ENCODE measurements at regions not wholly inside any gene's neighbourhood (a gene's known extent, or its start where the extent isn't known, plus 50 kb on each side); places are given as distances from the start of the nearest gene placed in this dataset.
"Not testable (repeated sequence)": the region's sequence is repeated elsewhere in the genome, so short reads cannot be mapped to it uniquely, and the experiment has no call there.

- ATAC-seq, result no peak
- DNase-seq, result no peak
- intact Hi-C loops (cut with DNase I, micrococcal nuclease), result no loop called here
Observed at GRCh38 chr4:131430302-131430701, 1718.8 kb upstream of the PCDH10 start.

DNA sequence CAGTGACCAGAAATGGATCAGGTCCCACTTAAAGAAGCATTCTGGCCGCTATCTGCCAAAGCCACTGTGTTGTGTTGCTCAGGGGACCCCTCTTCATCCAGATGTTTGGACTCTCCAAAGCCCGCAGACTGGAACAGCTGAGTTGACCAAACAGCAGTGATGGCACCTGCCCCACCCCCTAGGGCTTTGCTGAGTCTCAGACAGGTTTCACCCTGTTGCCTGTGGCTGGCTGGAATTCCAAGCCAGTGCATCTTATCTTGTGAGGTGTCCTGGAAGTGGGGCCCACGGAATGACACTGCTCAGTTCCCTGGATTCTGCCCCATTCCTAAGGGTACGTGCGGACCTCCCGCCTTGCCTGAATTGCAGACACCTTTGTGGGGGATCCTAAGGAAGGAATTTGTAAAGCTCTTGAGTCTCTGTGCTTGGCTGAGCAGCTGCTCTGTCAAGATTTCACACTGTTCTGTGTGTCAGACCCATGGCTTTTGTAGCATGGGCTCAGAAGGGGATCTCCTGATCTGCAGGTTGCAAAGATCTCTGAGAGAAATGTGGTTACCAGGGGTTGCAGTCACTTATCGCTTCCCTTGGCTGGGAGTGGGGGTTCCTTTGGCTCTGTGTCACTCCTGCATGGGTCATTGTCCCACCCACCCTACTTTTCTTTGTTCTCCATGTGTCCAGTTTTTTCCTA lies 1707.9 kb upstream of the PCDH10 start:
- intact Hi-C loops (cut with DNase I, micrococcal nuclease), result no loop called here
- no peak for ATAC-seq
- no peak for DNase-seq

GRCh38 chr4:131447883-131448282 lies 1701.2 kb upstream of the PCDH10 start:
- DNase-seq (no peak), ATAC-seq (no peak)
- intact Hi-C loops (cut with DNase I, micrococcal nuclease), result no loop called here

- intact Hi-C loops (cut with DNase I, micrococcal nuclease), result no loop called here
- ATAC-seq (no peak), DNase-seq (no peak)
Observed at GRCh38 chr4:131450572-131451209, 1698.4 kb upstream of the PCDH10 start.

DNA sequence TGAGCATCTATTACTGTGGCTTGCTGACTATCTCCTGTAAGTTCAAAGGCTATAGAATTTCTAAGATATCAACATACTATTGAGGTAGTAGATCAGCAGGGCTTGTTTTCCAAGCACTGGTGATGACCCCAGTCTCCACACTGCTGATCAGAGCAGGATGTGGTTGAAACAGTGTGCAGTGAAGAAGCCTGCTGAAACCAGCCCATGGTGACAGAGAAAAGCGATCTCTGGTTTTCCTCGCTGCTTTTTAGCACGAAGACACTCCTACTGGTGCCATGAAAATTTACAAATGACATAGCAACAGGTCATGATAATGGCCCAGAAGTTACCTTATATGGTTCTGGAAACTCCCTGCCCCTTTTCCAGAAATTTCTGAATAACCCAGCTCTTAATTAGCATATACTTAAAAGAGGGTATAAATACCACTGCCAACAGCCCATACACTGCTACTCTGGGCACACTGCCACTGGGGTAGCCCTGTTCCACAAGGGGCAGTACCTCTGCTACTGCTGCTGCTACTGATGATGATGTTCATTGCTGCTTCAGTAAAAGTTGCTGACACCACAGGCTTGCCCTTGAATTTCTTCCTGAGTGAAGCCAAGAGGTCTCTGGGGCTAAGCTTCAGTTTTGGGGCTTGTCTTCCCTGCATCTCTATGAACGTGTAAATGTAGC lies 1689.5 kb upstream of the PCDH10 start:
- intact Hi-C loops (cut with DNase I, micrococcal nuclease), result no loop called here
- ATAC-seq (no peak), DNase-seq (no peak)

DNA sequence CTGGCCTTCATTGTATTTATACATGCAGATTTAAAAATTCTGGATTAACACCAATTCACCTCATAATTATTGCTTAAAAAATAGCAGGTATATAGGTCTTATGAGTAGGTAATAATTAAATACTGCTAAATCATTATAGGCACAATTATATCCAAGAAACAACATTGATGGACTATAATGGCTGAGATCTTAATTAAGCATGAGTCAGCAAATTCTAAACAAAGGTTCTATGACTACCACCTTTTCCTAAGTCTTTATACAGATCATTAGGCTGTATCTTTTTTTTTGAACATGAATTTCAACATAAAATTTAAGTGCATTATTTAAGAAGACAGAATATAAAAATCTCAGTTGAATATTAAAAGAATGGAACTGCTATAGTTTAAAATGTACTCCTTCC lies 1678.7 kb upstream of the PCDH10 start:
- intact Hi-C loops (cut with DNase I, micrococcal nuclease), result no loop called here
- ATAC-seq (no peak), DNase-seq (no peak)

- intact Hi-C loops (cut with DNase I, micrococcal nuclease), result no loop called here
- no peak for ATAC-seq
- no peak for DNase-seq
Observed at GRCh38 chr4:131488772-131489171, 1660.3 kb upstream of the PCDH10 start.

- DNase-seq; ATAC-seq; intact Hi-C loops (cut with DNase I, micrococcal nuclease): not testable (repeated sequence)
Observed at GRCh38 chr4:131496211-131496610, 1652.9 kb upstream of the PCDH10 start.

GRCh38 chr4:131499141-131499873 lies 1649.8 kb upstream of the PCDH10 start:
- intact Hi-C loops (cut with DNase I, micrococcal nuclease), result no loop called here
- DNase-seq (no peak), ATAC-seq (no peak)

DNA sequence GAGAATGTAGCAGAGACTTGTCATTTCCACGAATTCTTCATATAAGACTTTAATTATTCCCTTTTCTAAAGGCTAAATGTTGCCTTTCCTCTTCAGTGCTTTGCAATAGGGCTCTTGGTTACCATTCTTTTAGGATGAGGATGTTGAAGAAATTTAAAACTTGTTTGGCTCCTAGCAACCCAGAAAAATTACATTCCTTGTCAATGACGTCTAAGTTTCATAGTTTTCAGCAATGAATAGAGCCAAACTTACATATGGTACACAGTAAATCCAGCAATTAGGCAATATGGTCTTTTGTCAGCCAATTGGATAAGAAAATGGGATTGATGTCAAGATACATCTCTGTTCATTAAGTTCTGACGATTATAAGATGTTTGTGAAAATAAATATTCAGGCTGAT lies 1639.6 kb upstream of the PCDH10 start:
- intact Hi-C loops (cut with DNase I, micrococcal nuclease), result no loop called here
- ATAC-seq (no peak), DNase-seq (no peak)

- DNase-seq (no peak), ATAC-seq (no peak)
- intact Hi-C loops (cut with DNase I, micrococcal nuclease), result no loop called here
Observed at GRCh38 chr4:131526686-131527085, 1622.4 kb upstream of the PCDH10 start.

GRCh38 chr4:131531087-131531486 lies 1618.0 kb upstream of the PCDH10 start:
- DNase-seq (no peak), ATAC-seq (no peak)
- intact Hi-C loops (cut with DNase I, micrococcal nuclease), result no loop called here

DNA sequence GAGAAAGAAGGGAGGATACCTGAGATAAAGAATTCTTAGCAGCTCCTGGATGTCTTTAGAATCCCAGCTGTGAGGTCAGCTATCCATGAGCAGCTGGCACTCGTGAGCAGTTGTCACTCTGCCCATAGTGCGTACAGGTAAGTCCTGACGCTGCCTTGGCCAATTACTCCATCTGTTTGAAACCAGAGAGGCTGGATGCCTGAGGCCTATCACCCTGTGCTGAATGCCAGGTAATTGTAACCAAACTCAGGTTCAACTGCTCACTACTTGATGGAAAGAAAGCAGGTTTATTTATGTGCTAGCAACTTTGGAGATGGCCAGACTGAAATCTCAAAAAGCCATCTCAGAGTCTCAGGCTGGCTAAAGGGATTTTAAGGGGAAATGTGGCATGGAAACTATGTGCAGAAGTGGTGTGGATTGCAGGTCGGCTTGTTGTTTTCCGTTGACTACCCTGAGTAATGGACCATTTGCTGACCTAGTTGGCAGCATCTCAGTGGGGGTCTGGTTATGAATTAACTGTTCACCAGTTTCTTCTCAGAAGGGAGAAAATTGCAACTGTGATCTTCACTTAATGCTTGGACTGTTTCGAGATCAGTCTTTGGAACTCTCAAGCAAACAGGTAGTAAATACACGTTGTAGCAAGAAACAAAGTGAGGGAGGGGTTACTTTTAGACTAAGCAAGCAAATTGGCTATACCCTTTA lies 1614.0 kb upstream of the PCDH10 start:
- DNase-seq, result no peak
- no peak for ATAC-seq
- intact Hi-C loops (cut with DNase I, micrococcal nuclease), result no loop called here

GRCh38 chr4:131540256-131540655 lies 1608.8 kb upstream of the PCDH10 start:
- ATAC-seq (no peak), DNase-seq (no peak)
- intact Hi-C loops (cut with DNase I, micrococcal nuclease), result no loop called here

GRCh38 chr4:131547506-131547981 lies 1601.5 kb upstream of the PCDH10 start:
- intact Hi-C loops (cut with DNase I, micrococcal nuclease), result no loop called here
- DNase-seq, result no peak
- ATAC-seq, result no peak

DNA sequence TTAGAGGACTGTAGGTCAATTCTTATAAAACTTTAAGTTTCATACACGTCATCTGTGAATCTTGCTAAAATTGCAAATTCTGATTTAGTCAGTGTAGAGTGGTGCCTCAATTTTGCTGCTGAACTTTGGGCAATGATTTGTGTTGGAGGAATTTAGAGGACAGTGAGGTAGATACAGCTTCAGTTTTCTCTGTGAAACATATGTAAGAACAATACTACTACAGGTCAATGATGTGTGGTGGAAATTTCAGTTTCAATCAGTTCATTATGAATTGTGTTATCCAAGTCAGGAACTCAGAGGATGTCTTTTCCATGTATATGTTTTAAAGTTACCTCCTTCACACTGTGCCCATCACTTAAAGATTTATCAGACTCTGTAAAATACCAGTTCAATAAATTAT lies 1597.8 kb upstream of the PCDH10 start:
- ATAC-seq (no peak), DNase-seq (no peak)
- intact Hi-C loops (cut with DNase I, micrococcal nuclease), result no loop called here

DNA sequence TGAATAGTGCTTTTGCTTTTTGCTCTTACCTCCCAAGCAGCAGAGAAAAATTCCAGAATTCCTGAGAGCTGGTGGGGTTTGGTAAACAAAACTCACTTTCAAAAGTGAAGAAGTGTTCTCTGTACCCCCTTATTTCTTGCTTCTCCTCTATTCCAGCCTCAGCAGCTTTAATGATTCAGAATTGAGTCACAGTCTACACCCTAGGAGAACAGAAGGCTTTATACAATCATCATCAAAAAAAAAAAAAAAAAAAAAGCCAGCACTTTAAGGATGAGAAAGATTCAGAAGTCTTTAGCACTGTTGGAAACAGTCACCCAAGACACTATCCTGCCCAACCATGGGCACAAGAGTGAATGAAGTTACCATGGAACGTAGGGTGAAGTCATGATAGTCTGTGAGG lies 1583.1 kb upstream of the PCDH10 start:
- ATAC-seq, result no peak
- intact Hi-C loops (cut with DNase I, micrococcal nuclease), result no loop called here
- no peak for DNase-seq

GRCh38 chr4:131584587-131584986 lies 1564.5 kb upstream of the PCDH10 start:
- DNase-seq, result no peak
- intact Hi-C loops (cut with DNase I, micrococcal nuclease), result no loop called here
- ATAC-seq, result no peak

- DNase-seq (no peak), ATAC-seq (no peak)
- intact Hi-C loops (cut with DNase I, micrococcal nuclease), result no loop called here
Observed at GRCh38 chr4:131595140-131595539, 1554.0 kb upstream of the PCDH10 start.

Measured in left colon (tissue), 2 donors.